ENCODE measurements at regions not wholly inside any gene's neighbourhood (a gene's known extent, or its start where the extent isn't known, plus 50 kb on each side); places are given as distances from the start of the nearest gene placed in this dataset.

DNA sequence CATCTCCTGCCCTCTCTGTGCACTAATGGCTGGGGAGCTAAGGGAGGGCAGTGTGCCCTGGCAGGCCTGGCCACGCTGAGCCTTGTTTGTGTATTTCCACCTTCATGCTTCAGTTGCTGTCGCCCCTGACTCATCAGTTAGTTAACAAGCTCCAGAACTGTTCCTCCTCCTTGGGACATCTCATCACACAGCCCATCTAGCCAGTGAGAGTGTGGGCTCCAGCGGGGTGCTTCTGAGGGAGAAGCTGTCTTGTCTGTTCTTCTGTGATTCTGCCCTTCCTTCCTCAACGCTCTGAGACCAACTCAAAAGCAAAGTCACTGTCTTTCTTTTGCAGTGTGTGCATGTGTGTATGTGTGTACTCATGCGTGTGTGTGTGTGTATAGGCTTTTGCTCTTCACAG is 58.3 kb upstream of the CPEB4 start:
- TF ChIP-seq, protein P1, sequence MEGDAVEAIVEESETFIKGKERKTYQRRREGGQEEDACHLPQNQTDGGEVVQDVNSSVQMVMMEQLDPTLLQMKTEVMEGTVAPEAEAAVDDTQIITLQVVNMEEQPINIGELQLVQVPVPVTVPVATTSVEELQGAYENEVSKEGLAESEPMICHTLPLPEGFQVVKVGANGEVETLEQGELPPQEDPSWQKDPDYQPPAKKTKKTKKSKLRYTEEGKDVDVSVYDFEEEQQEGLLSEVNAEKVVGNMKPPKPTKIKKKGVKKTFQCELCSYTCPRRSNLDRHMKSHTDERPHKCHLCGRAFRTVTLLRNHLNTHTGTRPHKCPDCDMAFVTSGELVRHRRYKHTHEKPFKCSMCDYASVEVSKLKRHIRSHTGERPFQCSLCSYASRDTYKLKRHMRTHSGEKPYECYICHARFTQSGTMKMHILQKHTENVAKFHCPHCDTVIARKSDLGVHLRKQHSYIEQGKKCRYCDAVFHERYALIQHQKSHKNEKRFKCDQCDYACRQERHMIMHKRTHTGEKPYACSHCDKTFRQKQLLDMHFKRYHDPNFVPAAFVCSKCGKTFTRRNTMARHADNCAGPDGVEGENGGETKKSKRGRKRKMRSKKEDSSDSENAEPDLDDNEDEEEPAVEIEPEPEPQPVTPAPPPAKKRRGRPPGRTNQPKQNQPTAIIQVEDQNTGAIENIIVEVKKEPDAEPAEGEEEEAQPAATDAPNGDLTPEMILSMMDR (IDR thresholded peaks at IDR 0.05; ENCODE audit: low read depth, low read length, poor library complexity, severe bottlenecking): no peak
- no peak for TF ChIP-seq EZH2phosphoT487 (IDR thresholded peaks at IDR 0.05; ENCODE audit: borderline replicate concordance, low read length)
